Right atrium auricular region (tissue), 2 donors: ENCODE measurements at regions not wholly inside any gene's neighbourhood (a gene's known extent, or its start where the extent isn't known, plus 50 kb on each side); places are given as distances from the start of the nearest gene placed in this dataset.
A peak's percentile ranks its signal among the peaks of the same experiment; 100 is the strongest.

Experiments used
- DNase-seq: peaks from one replicate; pipeline ENCODE4 v3.0.0-alpha.2; 2019; ENCODE audit warnings: low spot score
- H3K27ac ChIP-seq, 2 donors: fragments of 200-600 bp; sonication (generic); 1 replicate in 1 of 2; 2 replicates in 1 of 2; pipeline ENCODE4 v1.5.1; 2016 to 2019
- H3K27me3 ChIP-seq, 2 donors: fragments of 200-600 bp; sonication (generic); one replicate each; pipeline versions ENCODE4 v1.5.1 to v1.6.0; 2017 to 2019
- H3K36me3 ChIP-seq: fragments of 200-600 bp; sonication (generic); one replicate; pipeline ENCODE4 v1.5.1; 2016
- H3K4me1 ChIP-seq, 2 donors: fragments of 200-600 bp; sonication (generic); one replicate each; pipeline versions ENCODE4 v1.5.1 to v1.6.0; 2017 to 2019
- H3K4me3 ChIP-seq, 2 donors: fragments of 200-600 bp; sonication (generic); 1 replicate in 1 of 2; 2 replicates in 1 of 2; pipeline ENCODE4 v1.5.1; 2017 to 2019; ENCODE audit warnings: mild to moderate bottlenecking in 1 of 2, moderate library complexity in 1 of 2
- H3K9me3 ChIP-seq, 2 donors: fragments of 200-600 bp; sonication (generic); one replicate each; pipeline ENCODE4 v1.5.1; 2019
- CTCF ChIP-seq, 2 donors: fragments of 200-600 bp; sonication (generic); IDR thresholded peaks; one replicate each; pipeline ENCODE4 v1.5.1; 2019; ENCODE audit warnings: antibody characterized with exemption in 2 of 2

GRCh38 chr11:97118614-97119200 lies 728.9 kb downstream of the JRKL start:
- Histone ChIP-seq H3K27me3 (no peaks in the 10 kb centered on the region), H3K4me1 (no peaks in the 10 kb centered on the region), H3K9me3 (no peaks in the 10 kb centered on the region), H3K4me3 (no peak overlapping the region), H3K36me3 (no peaks in the 10 kb centered on the region), H3K27ac (no peak overlapping the region)
- DNase-seq: no peak
- TF ChIP-seq CTCF (IDR thresholded peaks at IDR 0.05): no peak

- no peak overlapping the region for H3K27ac ChIP-seq
- no peak overlapping the region for H3K4me3 ChIP-seq
- H3K36me3 ChIP-seq: no peaks in the 10 kb centered on the region
- H3K27me3 ChIP-seq: no peaks in the 10 kb centered on the region
- no peak for TF ChIP-seq CTCF (IDR thresholded peaks at IDR 0.05)
- no peaks in the 10 kb centered on the region for H3K4me1 ChIP-seq
- DNase-seq: no peak
- H3K9me3 ChIP-seq: peaks cover 0 to 12% of the 10 kb centered on the region in 2 donors
Observed at GRCh38 chr11:97123237-97123636, 733.4 kb downstream of the JRKL start.

- no peak overlapping the region for H3K27ac ChIP-seq
- no peak for TF ChIP-seq CTCF (IDR thresholded peaks at IDR 0.05)
- H3K4me3 ChIP-seq: no peak overlapping the region
- no peaks in the 10 kb centered on the region for H3K4me1 ChIP-seq
- H3K9me3 ChIP-seq: peaks cover 0 to 22% of the 10 kb centered on the region in 2 donors
- DNase-seq: no peak
- no peaks in the 10 kb centered on the region for H3K27me3 ChIP-seq
- no peaks in the 10 kb centered on the region for H3K36me3 ChIP-seq
Observed at GRCh38 chr11:97136067-97136466, 746.3 kb downstream of the JRKL start.

DNA sequence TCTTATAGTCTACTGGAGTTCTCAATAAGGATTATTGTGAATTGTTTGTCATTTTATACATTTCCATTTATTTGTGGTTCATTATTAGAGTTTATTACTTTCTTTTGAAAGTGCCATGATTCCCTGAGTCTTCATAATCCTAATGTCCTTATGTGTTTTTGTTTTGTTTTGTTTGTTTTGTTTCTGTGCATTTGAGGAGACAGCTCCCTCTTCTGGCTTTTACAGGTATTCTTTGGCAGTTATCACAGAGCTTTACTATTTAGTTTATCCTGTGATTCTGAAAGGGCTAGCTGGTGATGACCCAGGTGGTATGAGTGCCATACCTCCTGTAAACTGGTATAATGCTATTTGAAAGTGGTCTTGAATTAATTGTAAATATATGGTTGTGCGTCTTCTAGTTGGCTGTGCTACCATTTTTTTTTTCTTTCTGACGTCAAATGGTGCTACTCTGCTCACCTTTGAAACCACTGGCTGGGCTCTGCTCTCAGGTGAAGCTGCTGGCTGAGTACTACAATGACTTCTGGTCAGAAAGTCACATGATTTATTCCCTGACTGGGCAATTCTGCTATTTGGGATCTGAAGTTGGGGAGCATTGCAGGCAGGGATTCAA lies 751.2 kb downstream of the JRKL start:
- Histone ChIP-seq H3K4me3 (no peak overlapping the region), H3K4me1 (no peaks in the 10 kb centered on the region), H3K27ac (no peak overlapping the region), H3K9me3 (peaks cover 0 to 18% of the 10 kb centered on the region in 2 donors), H3K36me3 (no peaks in the 10 kb centered on the region), H3K27me3 (no peaks in the 10 kb centered on the region)
- peak in 1 of 2 donors; percentile 58 for TF ChIP-seq CTCF (IDR thresholded peaks at IDR 0.05)
- no peak for DNase-seq

GRCh38 chr11:97143463-97143862 lies 753.6 kb downstream of the JRKL start:
- no peaks in the 10 kb centered on the region for H3K4me1 ChIP-seq

More at GRCh38 chr11:97143463-97143862, 753.6 kb downstream of the JRKL start:
- no peak for DNase-seq
- Histone ChIP-seq H3K27ac (no peak overlapping the region), H3K4me3 (no peak overlapping the region), H3K36me3 (no peaks in the 10 kb centered on the region), H3K9me3 (peaks cover 0 to 11% of the 10 kb centered on the region in 2 donors), H3K27me3 (no peaks in the 10 kb centered on the region)
- TF ChIP-seq CTCF (IDR thresholded peaks at IDR 0.05): no peak
